Myocyte (in vitro differentiated cells): ENCODE measurements at regions not wholly inside any gene's neighbourhood (a gene's known extent, or its start where the extent isn't known, plus 50 kb on each side); places are given as distances from the start of the nearest gene placed in this dataset.
A peak's percentile ranks its signal among the peaks of the same experiment; 100 is the strongest.

Source experiments
- DNase-seq: peaks from one replicate; pipeline ENCODE4 v3.0.0-alpha.2; 2012; ENCODE audit warnings: low read depth

- no peak for DNase-seq
These were observed 615.3 kb downstream of the OTOL1 start for GRCh38 chr3:162111861-162112260.

- peak; percentile 3 for DNase-seq
These were observed 616.1 kb downstream of the OTOL1 start for GRCh38 chr3:162112719-162113118.

GRCh38 chr3:162117961-162118360 is 621.4 kb downstream of the OTOL1 start:
- no peak for DNase-seq

GRCh38 chr3:162119651-162120050 is 623.0 kb downstream of the OTOL1 start:
- no peak for DNase-seq

GRCh38 chr3:162122405-162122804 is 625.8 kb downstream of the OTOL1 start:
- DNase-seq = no peak

GRCh38 chr3:162125790-162126189 is 629.2 kb downstream of the OTOL1 start:
- DNase-seq = no peak

GRCh38 chr3:162130582-162130981 is 634.0 kb downstream of the OTOL1 start:
- no peak for DNase-seq

- DNase-seq = no peak
These were observed 636.4 kb downstream of the OTOL1 start for GRCh38 chr3:162132981-162133380.

- DNase-seq = no peak
These were observed 638.0 kb downstream of the OTOL1 start for GRCh38 chr3:162134571-162134970.

- DNase-seq = no peak
These were observed 639.5 kb downstream of the OTOL1 start for GRCh38 chr3:162136136-162136535.

- DNase-seq = no peak
These were observed 641.9 kb downstream of the OTOL1 start for GRCh38 chr3:162138509-162138908.

GRCh38 chr3:162139841-162140240 is 643.2 kb downstream of the OTOL1 start:
- DNase-seq = no peak

GRCh38 chr3:162141272-162141791 is 644.7 kb downstream of the OTOL1 start:
- peak; percentile 27 for DNase-seq

GRCh38 chr3:162142511-162142910 is 645.9 kb downstream of the OTOL1 start:
- DNase-seq = peak; percentile 38

GRCh38 chr3:162143180-162143579 is 646.6 kb downstream of the OTOL1 start:
- DNase-seq = no peak

- no peak for DNase-seq
These were observed 651.4 kb downstream of the OTOL1 start for GRCh38 chr3:162147996-162148395.

GRCh38 chr3:162150790-162151189 is 654.2 kb downstream of the OTOL1 start:
- no peak for DNase-seq

- DNase-seq = no peak
These were observed 656.0 kb downstream of the OTOL1 start for GRCh38 chr3:162152636-162153035.

- no peak for DNase-seq
These were observed 665.0 kb downstream of the OTOL1 start for GRCh38 chr3:162161595-162161994.

GRCh38 chr3:162165346-162165745 is 668.7 kb downstream of the OTOL1 start:
- DNase-seq = no peak

- DNase-seq = no peak
These were observed 669.9 kb downstream of the OTOL1 start for GRCh38 chr3:162166543-162166942.

GRCh38 chr3:162168715-162169114 is 672.1 kb downstream of the OTOL1 start:
- DNase-seq = no peak

- no peak for DNase-seq
These were observed 674.0 kb downstream of the OTOL1 start for GRCh38 chr3:162170581-162170980.

- no peak for DNase-seq
These were observed 675.4 kb downstream of the OTOL1 start for GRCh38 chr3:162171970-162172369.
